AG04450 (cell line): ENCODE measurements at regions not wholly inside any gene's neighbourhood (a gene's known extent, or its start where the extent isn't known, plus 50 kb on each side); places are given as distances from the start of the nearest gene placed in this dataset.

ENCODE experiments used
- CTCF ChIA-PET: fragments of 300-600, 350-600 bp; formaldehyde crosslinking; extraction: SDS; loops from one replicate; lab custom pipeline; 2022; ENCODE audit warnings: antibody characterized with exemption, inconsistent platforms; lab: Charles Lee
- POLR2A ChIA-PET: fragments of 350-600 bp; formaldehyde crosslinking; extraction: SDS; loops from one replicate; lab custom pipeline; 2021; ENCODE audit warnings: antibody characterized with exemption, inconsistent platforms; lab: Yijun Ruan, JAX
- DNase-seq: peaks from one replicate; pipeline ENCODE4 v3.0.0-alpha.2; 2011; ENCODE audit warnings: low read depth, low spot score
- H3K27ac ChIP-seq: one replicate; pipeline ENCODE4 v1.5.1; 2012; ENCODE audit warnings: low read depth, low read length, control low read depth
- H3K27me3 ChIP-seq: one replicate; pipeline ENCODE4 v1.6.0; 2012; ENCODE audit warnings: low read length; ENCODE audit not compliant: control insufficient read depth, insufficient read depth
- H3K4me3 ChIP-seq: 2 replicates; pipeline ENCODE4 v1.5.1; 2011; ENCODE audit warnings: mild to moderate bottlenecking, low read depth, low read length, control low read depth
- H3K9me3 ChIP-seq: 2 replicates; pipeline ENCODE4 v1.5.1; 2012; ENCODE audit warnings: low read length; ENCODE audit not compliant: control insufficient read depth, insufficient read depth
- CTCF ChIP-seq: IDR thresholded peaks from 2 replicates; pipeline ENCODE4 v1.5.1; 2011; ENCODE audit warnings: low read depth, low read length, control low read depth, inconsistent platforms

GRCh38 chr4:61068060-61068459 is 132.1 kb upstream of the ADGRL3 start:
- no peaks in the 10 kb centered on the region for H3K27me3 ChIP-seq
- no peaks in the 10 kb centered on the region for H3K9me3 ChIP-seq
- TF ChIP-seq CTCF = no peak
- H3K4me3 ChIP-seq = no peak overlapping the region
- no peak overlapping the region for H3K27ac ChIP-seq
- POLR2A ChIA-PET = no interaction called here
- CTCF ChIA-PET = no interaction called here
- no peak for DNase-seq

GRCh38 chr4:61068745-61069144 is 131.4 kb upstream of the ADGRL3 start:
- no peak for DNase-seq

GRCh38 chr4:61070269-61070668 is 129.9 kb upstream of the ADGRL3 start:
- H3K4me3 ChIP-seq = no peak overlapping the region
- no peaks in the 10 kb centered on the region for H3K27me3 ChIP-seq
- no peak for TF ChIP-seq CTCF
- no peak overlapping the region for H3K27ac ChIP-seq
- no peak for DNase-seq
- H3K9me3 ChIP-seq = no peaks in the 10 kb centered on the region
- POLR2A ChIA-PET = no interaction called here
- CTCF ChIA-PET = no interaction called here

More at GRCh38 chr4:61068745-61069144, 131.4 kb upstream of the ADGRL3 start:
- TF ChIP-seq CTCF = no peak
- no peak overlapping the region for H3K4me3 ChIP-seq
- H3K9me3 ChIP-seq = no peaks in the 10 kb centered on the region
- no peak overlapping the region for H3K27ac ChIP-seq
- no peaks in the 10 kb centered on the region for H3K27me3 ChIP-seq
- CTCF ChIA-PET = no interaction called here
- POLR2A ChIA-PET = no interaction called here

- CTCF ChIA-PET = no interaction called here
- no peak for TF ChIP-seq CTCF
- DNase-seq = no peak
- POLR2A ChIA-PET = no interaction called here
- Histone ChIP-seq H3K4me3 (no peak overlapping the region), H3K27me3 (no peaks in the 10 kb centered on the region), H3K27ac (no peak overlapping the region), H3K9me3 (no peaks in the 10 kb centered on the region)
These were observed 120.7 kb upstream of the ADGRL3 start for GRCh38 chr4:61079427-61079826.

- POLR2A ChIA-PET = no interaction called here
- Histone ChIP-seq H3K27me3 (no peaks in the 10 kb centered on the region), H3K27ac (no peak overlapping the region), H3K4me3 (no peak overlapping the region), H3K9me3 (no peaks in the 10 kb centered on the region)
- DNase-seq = no peak
- TF ChIP-seq CTCF = no peak
- CTCF ChIA-PET = no interaction called here
These were observed 120.2 kb upstream of the ADGRL3 start for GRCh38 chr4:61079976-61080375.
